ENCODE measurements at regions not wholly inside any gene's neighbourhood (a gene's known extent, or its start where the extent isn't known, plus 50 kb on each side); places are given as distances from the start of the nearest gene placed in this dataset.
"Not testable (repeated sequence)": the region's sequence is repeated elsewhere in the genome, so short reads cannot be mapped to it uniquely, and the experiment has no call there.

DNA sequence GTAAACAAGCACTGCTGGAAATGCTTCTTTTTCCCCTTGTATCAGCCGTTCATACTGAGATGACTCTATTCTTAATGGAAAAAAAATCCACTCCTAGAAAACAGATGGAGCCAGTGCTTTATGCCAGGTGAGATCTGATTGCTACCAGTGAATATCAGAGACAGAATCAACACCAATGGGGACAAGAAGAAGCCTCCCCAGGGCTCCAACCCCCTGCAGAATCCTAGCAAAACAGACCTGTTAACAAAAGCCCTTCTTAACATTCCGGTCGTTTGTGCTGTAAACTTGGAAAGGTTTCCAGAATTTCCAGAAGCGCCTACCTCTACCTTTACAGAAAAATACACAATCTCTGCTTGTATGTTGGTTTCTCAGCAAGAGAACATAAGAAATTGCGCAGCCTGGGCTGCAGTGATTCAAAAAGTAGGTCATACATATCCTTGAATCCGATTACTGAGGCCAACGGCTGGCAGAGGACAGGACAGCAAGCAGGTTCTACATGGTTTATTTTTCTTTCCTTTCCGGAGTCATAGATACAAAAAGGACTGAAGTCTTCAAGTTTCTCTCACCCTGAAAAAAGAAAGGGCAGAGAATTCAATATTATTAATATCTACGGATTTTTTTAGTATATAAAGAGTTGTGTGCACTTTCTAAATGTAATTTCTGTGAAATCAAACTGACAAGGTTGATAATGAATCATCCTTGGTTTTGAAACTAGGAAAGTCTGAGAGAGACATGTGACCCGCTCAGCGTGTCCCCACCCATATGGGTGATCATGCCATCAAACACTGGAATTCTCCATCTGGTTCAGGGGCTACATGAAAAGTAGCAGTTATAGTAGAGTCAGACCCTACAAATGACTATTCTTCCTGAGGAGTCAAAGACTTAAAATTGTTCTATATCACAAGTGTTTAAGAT lies 266.7 kb upstream of the MGAT5 start:
- DNase-seq: no peak

DNA sequence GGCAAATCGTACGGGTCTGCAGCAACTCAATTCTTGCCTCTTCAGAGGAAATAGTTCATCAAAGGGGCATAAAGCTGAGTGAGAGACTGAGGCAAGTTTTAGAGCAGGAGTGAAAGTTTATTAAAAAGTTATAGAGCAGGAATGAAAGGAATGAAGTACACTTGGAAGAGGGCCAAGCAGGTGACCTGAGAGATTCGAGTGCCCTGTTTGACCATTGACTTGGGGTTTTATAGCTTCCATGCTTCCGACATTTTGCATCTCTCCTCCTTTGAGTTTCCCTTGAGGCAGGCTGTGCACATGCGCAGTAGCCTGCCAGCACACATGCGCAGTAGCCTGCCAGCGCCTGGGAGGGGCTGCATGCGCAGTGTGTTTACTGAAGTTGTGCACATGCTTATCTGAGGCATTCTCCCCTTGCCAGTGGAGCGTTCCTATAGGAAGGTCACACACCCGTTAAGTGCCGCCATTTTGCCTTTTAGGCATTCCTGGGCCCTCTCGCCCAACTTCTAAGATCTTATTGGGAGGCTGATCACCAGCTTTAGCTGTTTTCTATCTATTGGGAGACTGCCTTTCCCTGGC lies 265.5 kb upstream of the MGAT5 start:
- DNase-seq: no peak

GRCh38 chr2:133991606-133992168 lies 262.2 kb upstream of the MGAT5 start:
- DNase-seq: no peak

GRCh38 chr2:133992454-133992853 lies 261.4 kb upstream of the MGAT5 start:
- no peak for DNase-seq

- no peak for DNase-seq
These were observed 260.7 kb upstream of the MGAT5 start for GRCh38 chr2:133993160-133993559.

DNA sequence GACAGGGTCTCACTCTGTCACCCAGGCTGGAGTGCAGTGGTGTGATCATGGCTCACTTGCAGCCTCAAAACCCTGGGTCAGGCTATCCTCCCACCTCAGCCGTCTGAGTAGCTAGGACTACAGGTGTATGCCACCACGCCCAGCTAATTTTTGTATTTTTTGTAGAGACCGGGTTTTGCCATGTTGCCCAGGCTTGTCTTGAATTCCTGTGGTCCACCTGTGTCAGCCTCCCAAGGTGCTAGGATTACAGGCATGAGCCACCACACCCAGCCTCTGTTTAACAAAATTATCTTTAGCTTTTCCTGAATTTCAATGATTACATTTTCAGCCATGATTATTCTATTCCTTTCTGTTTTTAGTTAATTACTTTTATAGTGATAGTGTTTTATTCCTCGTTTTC lies 255.1 kb upstream of the MGAT5 start:
- DNase-seq: not testable (repeated sequence)

- no peak for DNase-seq
These were observed 251.5 kb upstream of the MGAT5 start for GRCh38 chr2:134002391-134002790.

DNA sequence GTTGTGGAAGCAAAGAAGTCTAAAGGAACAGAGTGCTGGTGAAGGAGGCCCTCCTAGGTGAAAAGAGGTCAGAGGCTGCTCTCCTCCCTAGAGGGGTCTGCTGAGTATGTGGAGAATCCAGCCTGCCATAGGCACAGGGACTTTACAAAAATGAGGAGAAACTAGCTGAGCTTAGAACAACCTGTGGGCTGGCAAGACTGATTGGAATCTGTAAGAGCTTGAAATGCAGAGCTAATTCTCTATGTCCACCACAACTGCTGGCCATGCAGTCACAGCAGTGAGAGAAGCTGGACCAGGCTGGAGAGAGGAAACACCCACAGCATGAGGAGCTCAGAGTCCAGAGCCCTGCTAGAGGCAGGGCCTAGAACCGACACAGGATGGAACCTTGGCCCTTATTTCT lies 251.0 kb upstream of the MGAT5 start:
- no peak for DNase-seq

GRCh38 chr2:134004467-134004866 lies 249.4 kb upstream of the MGAT5 start:
- DNase-seq: no peak

DNA sequence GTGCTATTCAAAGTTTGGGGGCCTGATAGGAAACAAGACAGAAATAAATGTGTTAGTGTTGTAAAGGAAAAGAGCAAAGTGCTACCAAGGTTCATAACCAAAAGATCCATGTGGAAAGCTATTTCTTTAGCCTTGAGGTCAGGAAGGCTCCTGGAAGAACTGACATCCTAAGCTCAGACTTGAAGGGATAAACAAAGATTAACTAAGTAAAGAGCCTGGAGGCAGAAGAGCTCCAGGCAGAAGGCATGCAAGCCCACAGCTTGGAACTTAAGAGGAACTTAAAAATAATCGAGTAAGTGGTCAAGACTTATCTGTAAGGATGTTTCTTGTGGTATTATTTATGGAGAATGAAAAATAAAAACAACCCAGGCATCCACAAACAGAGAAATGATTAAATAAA lies 245.0 kb upstream of the MGAT5 start:
- DNase-seq: no peak

- DNase-seq: no peak
These were observed 244.4 kb upstream of the MGAT5 start for GRCh38 chr2:134009440-134009839.

GRCh38 chr2:134009906-134010305 lies 244.0 kb upstream of the MGAT5 start:
- not testable (repeated sequence) for DNase-seq

DNA sequence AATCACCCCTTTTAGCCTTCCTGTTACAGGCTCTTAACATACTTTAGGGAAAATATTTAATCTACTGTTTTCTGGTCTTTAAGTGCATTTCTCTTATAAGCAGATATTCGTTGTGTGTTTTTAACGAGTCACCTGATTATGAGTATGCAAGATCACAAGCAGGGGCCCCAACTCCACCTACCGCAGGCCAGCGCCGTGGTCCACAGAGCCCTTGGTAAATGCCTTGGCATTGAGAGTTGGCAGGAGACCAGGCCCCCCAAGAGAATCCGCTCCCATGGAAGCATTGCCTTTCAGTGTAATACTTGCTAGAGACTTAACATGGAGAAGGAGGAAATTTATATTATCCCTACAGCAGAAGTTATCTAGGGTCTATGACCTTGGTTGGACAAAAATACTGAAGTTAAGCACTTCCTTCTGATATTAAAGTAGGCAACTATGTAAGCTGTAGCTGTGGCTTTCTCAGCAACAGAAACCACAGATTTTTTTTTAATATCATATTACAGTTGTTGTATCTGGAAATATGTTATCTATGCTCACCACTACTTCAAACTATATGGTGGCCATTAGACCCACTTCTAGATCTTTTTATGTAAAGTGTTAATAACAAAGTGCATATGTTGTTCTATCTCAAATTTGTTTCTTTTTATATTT lies 241.8 kb upstream of the MGAT5 start:
- no peak for DNase-seq

DNA sequence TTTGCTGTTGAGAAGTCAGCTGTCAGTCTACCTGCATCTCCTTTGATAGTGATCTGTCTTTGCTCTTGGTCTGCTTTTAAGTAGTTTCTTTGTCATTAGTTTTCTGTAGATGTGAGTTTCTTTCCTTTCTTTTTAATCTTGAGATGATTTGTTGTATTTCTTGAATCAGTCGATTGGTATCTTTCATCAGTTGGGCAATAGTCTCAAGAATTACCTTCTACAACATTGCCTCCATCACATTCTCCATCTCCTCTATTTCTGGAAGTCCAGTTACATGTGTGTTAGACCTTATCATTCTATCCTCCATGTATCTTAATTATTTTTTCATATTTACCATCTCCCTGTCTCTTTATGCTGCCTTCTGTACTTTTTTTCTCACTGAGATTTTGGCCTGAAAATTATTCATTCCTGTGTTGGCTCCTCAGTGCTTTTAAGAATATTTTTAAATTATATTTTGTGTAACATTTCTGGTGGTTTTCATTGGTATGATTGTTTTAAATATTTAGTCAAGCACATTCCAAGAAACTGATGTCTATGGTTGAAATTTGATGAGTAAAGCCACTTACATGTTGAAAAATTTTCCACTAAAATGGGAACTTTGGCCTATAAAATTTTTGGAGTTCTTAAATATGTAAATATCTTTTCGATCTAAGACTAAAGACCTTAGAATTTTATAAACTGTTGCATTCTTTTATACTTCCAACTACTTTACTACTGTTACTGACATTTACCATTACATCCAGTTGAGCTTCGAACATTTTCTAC lies 239.5 kb upstream of the MGAT5 start:
- DNase-seq: no peak

DNA sequence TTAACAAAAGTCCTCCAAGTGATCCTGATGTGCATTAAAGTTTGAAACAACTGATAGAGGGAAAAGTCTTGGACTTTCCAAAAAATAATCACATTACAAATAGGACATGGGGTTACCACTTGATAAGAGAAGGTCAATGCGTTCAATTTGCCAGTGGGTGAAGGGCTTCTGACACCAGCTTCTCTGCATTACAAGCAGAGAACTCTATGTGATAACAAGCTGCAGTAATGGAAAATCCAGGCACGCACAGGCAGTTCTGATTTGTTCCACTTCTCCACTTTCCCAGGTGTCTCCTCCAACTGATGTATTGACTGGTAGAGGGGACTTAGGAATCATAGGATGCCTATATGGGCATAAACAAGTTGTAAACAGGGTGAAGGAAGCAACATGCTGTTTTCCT lies 234.0 kb upstream of the MGAT5 start:
- DNase-seq: no peak

DNA sequence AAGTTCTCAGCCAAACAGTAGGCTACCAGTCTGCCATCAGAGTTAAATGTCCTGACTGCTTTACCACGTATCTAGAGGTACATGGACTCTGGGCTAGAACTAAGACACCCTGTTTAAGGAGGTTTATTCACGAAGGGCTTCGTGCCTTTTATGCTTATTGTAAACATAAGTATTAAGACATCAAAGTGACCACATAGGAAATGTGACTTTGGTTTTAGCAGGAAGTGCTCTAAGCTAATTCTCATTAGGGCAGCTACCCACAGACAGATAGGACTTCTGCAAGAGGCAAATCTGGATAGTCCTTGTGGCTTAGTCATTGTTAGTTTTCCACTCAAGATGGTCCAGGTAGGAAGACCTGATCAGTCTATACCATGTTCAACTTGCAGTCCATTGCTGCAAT lies 233.3 kb upstream of the MGAT5 start:
- DNase-seq: no peak

GRCh38 chr2:134021830-134022524 lies 231.9 kb upstream of the MGAT5 start:
- no peak for DNase-seq

DNA sequence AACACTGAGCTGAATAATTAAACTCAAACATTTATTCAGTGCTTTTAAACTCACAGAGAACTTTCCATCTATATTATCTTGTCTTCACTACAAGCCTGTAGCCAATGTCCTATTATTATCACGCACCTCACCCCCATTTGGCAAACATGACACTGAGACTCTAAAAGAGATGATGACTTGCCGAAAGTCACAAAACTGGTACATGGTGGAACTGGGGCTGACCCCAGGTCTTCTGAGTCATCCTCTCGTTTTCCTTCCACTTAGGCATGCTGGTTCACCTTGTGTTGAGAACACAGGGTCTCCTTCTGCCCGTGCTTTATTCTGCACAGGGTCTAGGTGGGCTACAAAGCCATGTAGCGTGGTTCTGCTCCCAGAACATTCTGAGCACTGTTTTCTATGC lies 230.0 kb upstream of the MGAT5 start:
- DNase-seq: no peak

- DNase-seq: no peak
These were observed 225.9 kb upstream of the MGAT5 start for GRCh38 chr2:134027980-134028379.

- no peak for DNase-seq
These were observed 224.5 kb upstream of the MGAT5 start for GRCh38 chr2:134029418-134029817.

GRCh38 chr2:134031539-134031938 lies 222.3 kb upstream of the MGAT5 start:
- no peak for DNase-seq
